Activated CD8-positive, alpha-beta memory T cell treated with anti-CD3 and anti-CD28 coated beads, Interleukin-2, amount 50 U/mL, for 24 hours (primary cell): ENCODE measurements at regions not wholly inside any gene's neighbourhood (a gene's known extent, or its start where the extent isn't known, plus 50 kb on each side); places are given as distances from the start of the nearest gene placed in this dataset.

Source experiments
- DNase-seq: peaks from one replicate; pipeline ENCODE4 v3.0.0-alpha.2; 2020; ENCODE audit errors: extremely low read depth

DNA sequence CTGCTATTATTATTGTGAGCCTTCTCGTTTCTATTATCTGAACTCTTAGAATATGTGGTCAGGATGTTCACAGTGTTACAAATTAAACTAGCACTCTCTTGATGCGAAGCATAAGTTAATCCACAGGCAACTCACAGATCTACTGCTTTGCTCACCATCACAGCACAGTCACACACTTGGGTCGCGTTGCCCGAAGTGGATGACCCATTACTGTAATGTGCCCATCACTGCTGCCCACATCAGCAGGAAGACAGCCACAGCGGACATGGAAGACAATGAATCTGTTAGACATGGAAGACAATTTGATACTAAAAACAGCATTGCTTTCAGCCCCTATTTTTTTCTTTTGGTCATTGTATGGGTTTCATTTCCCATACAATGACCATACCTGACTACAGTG, 216.4 kb upstream of the B3GAT1 start:
- DNase-seq = no peak

DNA sequence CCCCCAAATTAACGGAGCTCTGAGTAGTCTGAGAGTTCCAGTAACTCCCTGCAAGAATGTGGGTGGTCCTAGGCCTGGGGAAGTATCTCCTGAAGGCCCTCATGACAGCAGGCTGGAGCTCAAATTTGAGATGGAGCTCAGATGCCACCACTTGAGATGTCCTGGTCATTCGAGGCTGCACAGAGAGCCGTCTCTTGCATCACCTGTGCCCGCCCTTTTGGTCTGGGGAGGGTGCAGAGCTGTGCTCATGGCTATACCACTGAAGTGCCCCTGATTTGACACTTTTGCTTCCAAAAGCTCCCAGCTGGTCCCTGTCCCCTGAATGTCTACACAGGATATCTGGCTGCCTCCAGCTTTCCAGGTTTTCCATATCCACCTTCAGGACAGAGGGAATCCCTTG, 214.0 kb upstream of the B3GAT1 start:
- no peak for DNase-seq

DNA sequence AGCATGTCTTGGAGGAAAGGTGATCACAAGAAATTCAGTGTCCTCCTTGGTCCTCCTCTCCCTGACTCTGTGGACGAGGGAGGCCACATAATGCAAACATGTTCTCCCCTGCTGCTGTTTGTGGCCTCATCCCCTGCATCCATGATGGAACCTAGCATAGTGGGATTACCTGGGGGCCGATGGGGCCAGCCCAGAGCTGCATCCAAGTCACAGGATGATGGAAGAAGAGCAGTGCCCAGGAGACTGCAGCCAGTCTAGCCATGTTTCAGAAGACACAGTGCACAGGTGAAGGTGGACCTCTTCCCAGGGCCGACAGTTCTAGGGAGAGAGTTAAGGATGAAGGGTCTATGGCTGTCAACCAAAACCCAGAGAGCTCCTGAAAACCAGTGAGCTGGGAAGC, 213.6 kb upstream of the B3GAT1 start:
- no peak for DNase-seq

DNA sequence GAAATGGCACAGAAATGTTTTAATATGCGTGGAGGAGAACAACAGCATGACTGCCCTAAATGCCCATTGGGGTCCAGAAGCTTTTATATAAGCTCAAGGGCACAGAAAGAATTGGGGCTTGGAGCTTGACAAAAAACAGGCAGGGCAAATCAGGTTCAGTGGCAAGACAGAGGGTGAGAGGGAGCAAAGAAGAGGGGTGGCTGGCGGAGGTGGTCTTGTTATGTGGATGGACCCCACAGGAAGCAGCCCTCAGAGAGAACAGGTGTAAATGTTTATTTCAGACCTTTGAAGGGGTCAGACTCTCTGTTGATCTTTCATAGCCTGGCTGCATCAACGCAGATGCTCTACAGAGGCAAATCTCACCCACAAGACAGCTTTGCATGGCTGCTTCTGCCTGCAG, 213.1 kb upstream of the B3GAT1 start:
- no peak for DNase-seq

DNA sequence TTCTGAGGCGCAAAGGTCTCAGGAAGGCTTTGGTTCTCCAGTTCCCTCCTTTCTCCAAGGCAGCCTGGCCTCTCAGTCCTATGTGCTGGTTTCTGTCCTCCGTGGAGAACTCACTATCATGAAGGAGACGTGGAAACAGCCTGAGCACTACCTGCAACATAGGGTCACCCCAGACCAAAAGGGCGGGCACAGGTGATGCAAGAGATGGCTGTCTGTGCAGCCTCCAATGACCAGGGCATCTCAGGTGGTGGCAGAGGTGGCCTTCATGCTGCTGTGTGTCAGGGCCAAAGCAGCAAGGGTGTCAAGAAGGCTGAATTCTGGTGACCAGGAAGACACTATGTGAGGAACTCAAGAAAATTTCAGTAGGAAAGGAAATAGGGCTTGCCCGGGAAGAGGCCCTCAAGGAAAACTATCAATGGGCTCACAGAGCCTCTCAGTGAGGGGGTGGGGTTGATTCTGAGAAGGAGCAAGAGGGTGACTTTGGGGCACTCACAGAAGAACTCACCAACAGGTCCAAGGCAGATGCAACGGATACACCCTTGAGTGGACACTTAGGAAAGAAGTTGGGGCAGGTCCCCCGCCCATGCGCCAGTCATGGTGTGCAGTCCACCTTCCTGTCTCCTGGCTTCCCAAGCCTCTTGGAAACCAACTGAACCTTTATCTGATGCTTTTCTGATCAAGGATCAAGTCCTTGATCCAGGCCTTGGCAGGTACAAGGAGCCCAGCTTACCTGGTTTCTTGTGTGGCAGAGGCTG, 212.3 kb upstream of the B3GAT1 start:
- DNase-seq = no peak

DNA sequence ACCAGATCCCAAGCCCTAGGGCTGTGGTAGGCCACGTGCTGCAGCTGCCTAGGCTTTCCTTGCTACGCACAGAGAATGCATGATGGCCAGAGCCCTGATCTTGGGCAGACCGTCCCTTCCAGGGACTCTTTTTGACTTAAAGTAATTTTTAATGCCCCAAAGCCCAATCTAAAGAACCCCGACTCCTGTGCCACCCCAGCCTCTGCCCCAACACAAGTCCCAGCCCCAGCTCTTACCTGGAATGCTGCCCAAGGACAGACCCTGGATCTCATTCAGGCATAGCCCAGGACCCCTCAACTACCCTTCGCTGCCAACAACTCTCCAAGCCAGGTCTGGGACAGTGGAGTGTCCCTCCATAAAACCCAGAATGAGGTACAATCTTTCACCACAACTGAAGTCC, 211.7 kb upstream of the B3GAT1 start:
- DNase-seq = no peak

DNA sequence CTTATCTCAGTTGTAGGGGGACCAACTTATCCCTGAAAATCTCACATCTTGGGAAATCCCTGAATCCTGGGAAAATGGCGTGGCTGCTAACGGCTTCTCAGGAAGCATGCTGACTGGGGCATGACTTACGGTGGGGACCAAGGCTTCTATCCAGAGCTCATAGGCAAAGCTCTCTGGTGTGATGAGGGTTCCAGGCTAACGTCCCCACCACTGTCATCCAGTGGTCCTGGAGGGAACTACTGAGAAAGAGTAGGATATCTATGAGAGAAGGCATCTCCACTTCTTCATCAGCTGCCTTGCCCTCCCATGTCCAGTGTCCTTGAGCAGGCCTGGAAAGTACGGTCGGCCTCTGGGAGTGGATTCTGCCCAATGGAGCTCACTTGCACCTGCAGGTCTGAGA, 210.4 kb upstream of the B3GAT1 start:
- no peak for DNase-seq

DNA sequence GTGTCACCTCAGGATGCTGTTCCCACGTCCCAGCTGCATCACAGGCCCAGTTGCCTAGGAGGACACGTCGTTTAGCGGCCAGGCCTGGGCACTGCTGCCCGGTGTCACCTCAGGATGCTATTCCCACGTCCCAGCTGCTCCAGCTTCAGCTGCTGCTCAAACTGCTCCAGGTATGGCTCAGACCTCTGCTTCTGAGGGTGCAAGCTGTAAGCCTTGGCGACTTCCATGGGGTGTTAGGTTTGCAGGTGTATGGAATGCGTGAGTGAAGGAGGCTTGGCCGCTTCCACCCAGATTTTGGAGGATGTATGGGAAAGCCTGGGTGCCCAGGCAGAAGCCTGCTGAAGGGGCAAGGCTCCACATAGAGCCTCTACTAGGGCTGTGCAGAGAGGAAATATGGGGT, 205.3 kb upstream of the B3GAT1 start:
- DNase-seq = no peak

DNA sequence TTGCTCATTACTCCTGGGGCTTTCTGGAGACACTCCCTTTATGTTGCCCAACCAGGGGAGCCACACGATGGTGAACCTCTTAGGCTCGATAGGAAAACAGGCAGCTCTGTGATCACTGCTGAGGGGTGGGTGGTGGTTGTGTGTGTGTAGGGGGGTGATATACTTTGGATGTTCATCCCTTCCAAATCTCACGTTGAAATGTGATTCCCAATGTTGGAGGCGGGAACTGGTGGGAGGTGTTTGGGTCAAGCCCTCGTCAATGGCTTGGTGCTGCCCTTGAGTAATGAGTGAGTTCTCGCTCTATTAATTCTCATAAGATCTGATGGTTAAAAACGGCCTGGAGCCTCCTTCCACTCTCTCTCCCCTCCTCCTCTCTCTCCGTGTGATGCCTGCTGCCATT, 204.0 kb upstream of the B3GAT1 start:
- DNase-seq = no peak

DNA sequence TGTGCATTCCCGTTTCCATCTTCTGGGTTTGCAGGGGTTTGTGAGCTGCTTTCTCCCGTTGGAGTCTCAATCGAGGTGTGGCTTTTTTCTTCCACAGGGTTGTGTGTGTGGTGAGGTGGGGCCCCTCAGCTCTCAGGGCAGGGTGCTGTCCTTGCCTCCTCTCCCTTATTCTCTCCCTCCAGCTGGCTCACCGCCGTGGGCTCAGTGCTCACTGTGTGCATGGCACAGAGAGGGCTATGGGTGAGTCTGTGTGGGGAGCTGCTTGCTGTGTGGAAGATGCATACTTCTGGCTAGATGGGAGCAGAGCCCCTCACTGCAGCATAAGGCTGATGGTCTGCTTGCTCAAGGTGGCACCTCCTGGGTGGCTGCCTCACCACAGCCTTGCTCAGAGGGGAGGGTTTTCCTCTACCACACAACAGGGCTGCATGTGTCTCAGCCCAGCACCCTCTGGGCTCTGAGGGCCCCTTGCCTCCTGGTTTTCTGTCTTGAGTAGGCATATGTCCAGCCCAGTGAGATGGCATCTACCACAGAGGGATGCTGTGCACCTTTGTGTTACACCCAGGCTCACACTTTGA, 203.1 kb upstream of the B3GAT1 start:
- DNase-seq = no peak

DNA sequence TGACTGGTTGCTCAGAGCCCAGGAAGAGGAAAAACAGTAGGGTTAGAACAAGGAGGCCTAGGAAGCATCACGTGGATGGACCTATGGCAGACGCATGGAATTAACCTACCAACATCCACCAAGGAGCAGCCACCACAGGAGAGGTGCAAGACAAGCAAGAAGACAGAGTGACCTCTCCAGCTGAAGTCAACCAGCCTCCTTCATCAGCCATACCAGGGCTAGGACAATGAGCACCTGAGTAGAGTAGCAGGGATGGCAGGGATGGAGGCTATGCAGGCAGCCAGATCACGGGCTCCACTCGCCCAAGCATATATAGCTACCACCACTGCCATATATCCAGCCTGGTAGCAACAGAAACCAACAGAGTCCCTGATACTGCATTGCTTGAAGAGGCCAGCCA, 202.1 kb upstream of the B3GAT1 start:
- no peak for DNase-seq

DNA sequence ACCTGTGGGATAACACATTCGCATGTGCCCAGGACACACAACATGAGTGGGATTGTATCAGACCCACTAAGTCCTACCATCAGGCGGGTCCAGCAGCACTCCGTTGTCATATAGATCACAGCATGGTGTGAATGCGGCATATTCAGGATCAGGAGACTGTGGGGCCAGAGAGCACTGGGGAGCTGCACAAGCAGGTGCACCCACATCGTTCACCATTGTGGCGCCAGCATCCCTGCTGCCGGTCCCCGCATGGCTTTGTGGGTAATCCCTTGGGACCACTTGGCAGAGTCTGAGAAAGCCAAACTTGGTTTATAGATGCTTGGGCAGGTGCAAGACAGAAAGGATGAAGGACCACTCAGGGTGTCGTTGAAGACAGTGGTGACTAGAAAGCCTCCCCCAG, 201.6 kb upstream of the B3GAT1 start:
- DNase-seq = no peak

DNA sequence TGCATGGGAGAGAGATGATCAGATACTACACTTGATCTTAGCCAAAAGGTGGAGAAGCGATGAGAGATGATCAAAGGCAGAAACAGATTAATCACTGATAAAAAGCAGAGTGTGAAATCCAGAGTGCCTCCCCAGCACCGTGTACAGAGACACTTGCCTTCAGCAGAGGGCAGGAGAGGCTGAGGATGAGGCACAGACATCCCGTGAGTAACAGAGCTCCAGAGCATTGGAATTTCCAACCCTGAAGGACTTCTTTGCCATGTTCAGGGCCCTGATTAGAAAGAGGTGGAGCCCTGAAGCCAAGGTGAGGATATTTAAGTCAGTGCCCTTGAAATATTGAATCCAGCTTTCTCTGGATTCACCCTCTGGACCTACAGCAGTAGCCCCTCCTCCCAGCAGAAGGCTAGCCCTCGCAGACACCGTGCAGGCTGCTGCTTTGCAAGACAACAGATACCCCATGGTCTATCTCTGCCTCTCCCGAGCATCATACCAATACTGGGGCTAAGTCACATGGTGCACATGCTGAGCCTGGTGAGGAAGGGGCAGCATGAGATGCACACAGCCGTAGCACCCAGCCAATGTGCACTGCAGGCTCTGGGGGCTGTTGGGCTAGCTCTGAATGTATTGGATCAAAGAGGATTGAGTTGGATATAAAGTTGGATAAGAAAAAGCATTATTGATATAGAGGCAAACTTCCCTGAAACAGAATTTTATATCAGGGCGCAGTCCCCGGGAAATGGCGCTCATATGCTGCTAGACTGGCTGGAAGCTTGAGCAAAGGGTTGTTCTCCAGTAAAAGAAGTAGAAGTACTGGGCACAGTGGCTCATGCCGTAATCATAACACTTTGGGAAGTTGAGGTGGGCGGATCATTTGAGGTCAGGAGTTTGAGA, 200.3 kb upstream of the B3GAT1 start:
- no peak for DNase-seq

DNA sequence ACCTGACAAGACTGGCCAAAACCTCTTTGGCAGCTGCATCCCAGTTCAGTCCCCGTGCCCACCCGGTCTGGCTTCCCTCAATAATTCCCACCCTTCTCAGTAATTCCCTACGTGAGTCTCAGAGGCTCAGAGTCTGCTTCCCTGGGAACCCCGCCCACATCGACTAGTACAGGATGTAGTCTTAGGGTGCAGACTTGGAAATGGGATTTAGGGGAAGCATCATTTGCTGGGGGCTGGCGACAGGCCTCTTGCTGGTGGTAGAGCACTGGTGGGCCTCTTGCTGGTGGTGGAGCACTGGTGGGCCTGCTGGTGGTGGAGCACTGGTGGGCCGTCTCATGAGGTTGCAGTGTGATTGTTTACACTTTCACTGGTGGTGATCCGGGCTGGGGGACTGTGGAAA, 199.5 kb upstream of the B3GAT1 start:
- no peak for DNase-seq

DNA sequence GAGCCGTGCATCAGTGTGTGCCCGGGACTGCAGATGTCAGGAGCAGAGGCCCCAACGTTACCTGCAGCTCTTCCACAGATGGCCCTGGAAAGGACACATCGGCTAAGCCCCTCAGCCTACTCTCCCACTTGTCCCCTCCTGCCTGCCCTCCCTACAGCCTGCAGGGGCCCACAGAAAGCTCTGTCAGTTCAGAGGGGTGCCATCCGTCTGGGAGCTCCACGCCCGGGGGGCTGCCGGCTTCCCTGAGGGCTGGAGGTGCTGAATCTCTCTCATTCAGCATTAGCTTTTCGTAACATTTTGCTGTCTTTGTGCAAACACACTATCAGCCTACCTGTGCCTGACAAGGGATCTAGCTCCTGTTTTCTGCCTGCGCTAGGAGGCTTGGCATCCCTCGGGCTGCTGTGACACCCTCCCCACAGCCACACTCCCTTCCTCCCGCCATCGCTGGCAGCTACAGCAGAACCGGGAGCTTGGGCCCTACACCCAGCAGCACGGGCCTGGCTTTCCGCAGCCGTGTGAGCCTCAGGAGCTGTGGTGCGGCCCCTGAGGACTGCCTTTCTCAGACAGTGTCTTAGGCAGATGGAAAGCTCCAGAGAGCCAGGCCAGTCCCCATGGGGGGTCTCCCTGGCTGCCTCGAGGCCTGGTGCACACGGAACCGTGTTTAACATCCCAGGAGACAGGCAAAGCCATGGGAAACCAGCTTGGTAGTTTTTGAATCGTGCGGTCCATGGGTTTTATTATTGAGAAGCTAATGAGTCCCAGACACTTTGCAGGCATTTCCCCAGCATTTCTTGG, 198.3 kb upstream of the B3GAT1 start:
- DNase-seq = no peak

DNA sequence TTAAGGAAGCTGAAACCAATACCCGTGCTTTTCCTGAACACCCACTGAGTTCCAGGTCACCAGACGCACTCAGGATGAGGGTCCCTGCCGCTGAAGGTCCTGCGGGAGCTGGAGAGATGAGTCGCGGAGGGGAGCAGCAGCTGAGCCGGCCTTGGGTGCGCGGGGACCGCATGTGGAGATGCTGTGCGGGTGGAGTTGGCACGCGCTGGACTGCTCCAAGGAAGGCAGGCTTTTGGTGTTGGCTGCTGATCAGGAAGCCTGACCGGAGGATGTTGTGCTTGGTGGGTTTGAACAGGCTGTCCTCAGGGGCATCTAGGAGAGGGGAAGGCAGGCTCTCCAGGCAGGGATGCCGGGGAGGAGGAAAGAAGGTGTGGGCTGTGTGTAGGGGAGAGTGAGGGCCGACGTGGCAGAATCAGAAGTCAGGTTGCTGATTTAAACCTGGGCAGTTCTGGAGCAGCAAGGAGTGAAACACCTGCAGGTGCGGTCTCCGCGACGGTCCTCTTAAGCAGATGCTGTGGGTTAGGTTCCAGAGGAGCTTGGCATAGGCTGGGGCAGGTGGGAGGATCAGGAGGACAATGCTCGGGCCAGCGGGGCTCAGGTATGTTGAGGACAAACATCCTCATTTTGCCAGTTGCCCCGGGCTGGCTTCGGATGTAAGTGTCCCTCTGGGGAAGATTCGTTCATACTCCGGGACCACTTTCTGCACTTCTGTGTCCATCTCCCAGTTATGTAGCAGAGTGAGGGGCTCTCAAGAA, 197.5 kb upstream of the B3GAT1 start:
- no peak for DNase-seq

DNA sequence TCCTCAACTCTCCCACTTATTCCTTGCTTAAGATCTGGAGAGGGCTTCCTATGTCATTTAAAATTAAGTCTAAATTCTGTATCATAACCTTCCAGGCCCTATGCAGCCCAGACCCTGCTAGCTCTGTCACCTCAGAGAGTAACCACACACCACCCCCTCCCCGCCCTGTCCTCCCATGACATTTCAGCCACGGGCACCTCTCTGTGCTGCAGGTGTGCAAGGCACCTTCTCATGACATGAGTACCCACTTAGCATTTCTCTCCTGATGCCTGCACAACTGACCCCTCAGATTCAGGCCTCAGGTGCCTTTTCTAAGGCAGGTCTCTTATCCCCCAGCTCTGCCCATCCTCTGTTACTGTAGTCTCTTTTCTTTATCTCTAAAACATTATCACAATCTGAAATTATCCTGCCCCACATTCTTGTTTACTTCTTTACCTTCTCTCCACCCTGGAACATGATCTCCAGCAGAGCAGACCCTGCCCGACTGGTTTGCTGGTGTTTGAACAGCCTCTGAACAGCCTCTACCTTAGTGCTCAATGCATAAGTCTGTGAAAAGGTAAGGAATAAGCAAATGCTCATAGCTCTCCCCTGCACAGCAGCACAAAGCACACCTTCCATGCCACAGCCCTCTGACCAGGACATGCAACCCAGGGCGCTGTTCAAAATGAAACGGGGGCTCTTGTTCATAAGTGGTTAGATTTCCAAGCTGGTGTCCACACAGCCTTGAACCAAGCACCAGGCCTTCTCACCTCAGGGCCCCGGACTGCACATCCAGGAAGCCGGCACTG, 196.1 kb upstream of the B3GAT1 start:
- DNase-seq = no peak

DNA sequence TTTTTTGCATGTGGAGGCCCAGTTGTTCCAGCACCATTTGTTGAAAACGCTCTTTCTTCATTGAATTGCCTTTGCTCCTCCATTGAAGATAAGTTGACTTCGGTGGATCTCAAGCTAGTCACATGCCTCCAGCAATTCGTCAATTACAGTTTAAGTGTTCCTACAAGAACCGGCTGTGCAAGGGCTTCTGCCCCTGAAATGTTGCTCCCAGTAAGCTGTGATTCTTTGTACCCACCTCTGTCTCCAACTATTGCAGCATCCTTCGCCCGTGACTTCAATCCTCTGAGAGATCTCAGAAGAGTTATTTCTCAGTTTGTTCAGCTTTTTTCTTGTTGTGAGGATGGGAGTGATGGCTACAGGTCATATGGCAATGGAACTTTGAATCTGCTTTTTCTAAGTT, 194.2 kb upstream of the B3GAT1 start:
- no peak for DNase-seq

DNA sequence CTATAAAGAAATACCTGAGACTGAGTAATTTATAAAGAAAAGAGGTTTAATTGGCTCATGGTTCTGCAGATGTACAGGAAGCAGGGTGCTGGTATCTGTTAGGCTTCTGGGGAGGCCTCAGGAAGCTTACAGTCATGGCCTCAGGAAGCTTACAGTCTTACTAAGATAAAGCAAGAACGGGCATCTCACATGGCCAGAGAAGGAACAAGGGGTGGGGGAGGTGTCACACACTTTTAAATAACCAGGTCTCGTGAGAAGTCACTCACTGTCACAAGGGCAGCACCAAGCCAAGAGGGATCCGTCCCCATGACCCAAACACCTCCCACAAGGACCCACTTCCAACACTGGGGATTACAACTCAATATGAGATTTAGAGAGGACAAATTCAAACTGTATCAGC, 192.8 kb upstream of the B3GAT1 start:
- DNase-seq = no peak

DNA sequence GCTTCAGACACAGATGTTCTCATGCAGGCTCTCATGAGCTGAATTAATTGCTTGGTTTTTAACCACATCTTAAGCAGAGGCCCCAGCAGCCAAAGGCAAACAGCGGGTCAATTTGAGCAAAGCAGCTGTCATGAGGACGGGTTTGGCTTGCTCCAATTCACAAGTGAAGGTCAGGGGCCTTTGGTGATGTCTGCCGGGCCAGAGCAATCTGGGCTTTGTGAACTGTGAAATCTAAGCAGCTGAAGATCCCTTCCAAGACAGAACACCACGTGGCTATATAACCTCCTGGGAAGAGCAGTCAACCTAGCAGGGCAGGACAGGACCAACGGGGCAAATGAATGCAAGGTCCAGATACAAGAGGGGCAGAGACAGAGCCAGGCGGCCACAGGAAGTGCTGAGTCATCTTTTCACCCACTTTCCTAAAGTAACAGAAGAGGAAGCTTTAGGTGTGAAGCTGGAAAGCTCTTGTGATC, 187.3 kb upstream of the B3GAT1 start:
- no peak for DNase-seq
